GM12865 (cell line): ENCODE measurements at regions not wholly inside any gene's neighbourhood (a gene's known extent, or its start where the extent isn't known, plus 50 kb on each side); places are given as distances from the start of the nearest gene placed in this dataset.

ENCODE experiments used
- DNase-seq: peaks from one replicate; pipeline ENCODE4 v3.0.0; 2010; ENCODE audit warnings: low read depth
- H3K4me3 ChIP-seq: 2 replicates; pipeline ENCODE4 v1.5.1; 2011; ENCODE audit warnings: mild to moderate bottlenecking, low read depth, low read length, control low read depth
- CTCF ChIP-seq: IDR thresholded peaks from 2 replicates; pipeline ENCODE4 v1.5.1; 2011; ENCODE audit warnings: low read length, control low read depth, low read depth, inconsistent platforms; ENCODE audit not compliant: insufficient read depth; ENCODE audit errors: missing control alignments

DNA sequence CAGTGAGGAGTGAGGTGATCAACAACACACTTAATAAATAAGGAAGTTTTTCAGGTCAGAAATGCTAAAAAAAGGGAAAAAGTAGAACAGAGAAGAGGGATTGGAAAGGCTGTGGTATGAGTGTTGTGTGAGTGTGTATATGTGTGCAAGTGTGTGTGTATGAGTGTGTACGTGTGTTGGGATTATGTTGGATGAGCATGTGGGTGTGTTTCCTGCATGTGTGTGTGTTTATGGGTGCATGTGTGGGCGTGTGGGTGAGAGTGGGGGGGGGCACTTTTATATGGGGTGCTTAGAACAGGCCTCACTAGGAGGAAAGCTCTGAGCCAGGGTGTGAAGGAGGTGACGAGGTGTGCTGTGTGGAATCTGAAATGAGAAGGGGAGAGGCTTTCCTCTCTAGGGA, 116.8 kb upstream of the SLC22A23 start:
- no peak for TF ChIP-seq CTCF
- H3K4me3 ChIP-seq: no peak overlapping the region
- no peak for DNase-seq

DNA sequence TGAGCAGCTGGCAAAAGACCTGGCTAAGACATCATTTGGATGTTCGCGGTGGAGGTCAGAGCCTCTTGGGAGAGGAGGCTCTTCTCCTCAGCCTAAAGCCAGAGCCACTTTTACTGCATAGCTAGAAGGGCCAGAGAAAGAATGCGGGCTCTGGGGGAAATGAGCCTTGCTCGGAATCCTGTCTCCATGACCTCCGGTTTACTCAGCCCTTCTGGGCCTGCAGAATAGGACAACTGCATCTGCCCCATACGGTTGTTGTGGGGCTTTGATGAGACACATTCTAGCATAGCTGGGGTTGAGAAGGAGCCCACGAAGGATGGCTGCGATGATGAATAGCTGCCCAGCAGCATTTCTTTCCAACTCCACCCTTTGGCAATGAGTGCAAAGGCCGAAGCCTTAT, 115.0 kb upstream of the SLC22A23 start:
- DNase-seq: no peak
- TF ChIP-seq CTCF: no peak
- no peak overlapping the region for H3K4me3 ChIP-seq

GRCh38 chr6:3571250-3571681, 114.4 kb upstream of the SLC22A23 start:
- H3K4me3 ChIP-seq: no peak overlapping the region
- no peak for DNase-seq
- no peak for TF ChIP-seq CTCF

DNA sequence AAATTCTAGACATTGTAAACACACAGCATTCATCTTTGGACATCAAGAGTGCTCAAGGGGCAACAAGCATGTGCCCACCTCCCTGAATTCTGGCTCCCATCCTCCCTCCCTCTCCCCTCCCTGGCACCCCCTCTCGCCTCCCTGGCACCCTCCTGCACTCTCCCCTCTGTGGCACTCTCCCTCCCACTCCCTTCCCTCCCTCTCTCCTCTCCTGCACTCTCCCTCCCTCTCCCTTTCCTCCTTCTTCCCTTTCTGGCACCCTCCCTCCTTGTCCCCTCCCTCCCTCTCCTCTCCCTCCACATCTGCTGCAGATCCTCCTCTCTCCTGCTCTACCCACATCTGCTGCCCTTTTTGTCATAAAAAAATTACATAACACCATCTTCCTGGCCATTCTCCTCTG, 113.0 kb upstream of the SLC22A23 start:
- no peak overlapping the region for H3K4me3 ChIP-seq
- no peak for DNase-seq
- no peak for TF ChIP-seq CTCF

- no peak for DNase-seq
- no peak for TF ChIP-seq CTCF
These were observed 111.7 kb upstream of the SLC22A23 start for GRCh38 chr6:3568396-3569082.

GRCh38 chr6:3566812-3567211, 110.0 kb upstream of the SLC22A23 start:
- DNase-seq: no peak
- TF ChIP-seq CTCF: no peak
- H3K4me3 ChIP-seq: no peak overlapping the region

More at GRCh38 chr6:3568396-3569082, 111.7 kb upstream of the SLC22A23 start:
- H3K4me3 ChIP-seq: no peak overlapping the region

DNA sequence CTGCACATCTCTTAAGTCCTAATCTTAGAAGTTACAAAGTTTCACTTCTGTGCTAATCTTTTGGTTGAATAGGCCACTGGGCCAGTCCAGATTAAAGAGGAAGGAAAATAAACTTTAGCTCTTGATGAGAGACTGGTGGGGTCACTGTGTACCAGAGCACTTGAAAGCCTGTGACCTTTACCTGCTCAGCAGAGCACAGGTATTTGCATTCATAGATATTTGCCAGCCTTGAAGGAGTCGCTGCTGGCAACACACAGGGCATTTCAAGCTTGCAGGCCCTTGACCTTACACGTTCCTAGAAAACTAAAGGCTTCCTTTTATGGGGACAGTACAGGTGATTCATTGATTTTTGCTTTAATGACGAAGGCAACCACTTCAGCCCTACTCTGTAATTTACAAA, 108.4 kb upstream of the SLC22A23 start:
- no peak overlapping the region for H3K4me3 ChIP-seq
- no peak for TF ChIP-seq CTCF
- no peak for DNase-seq
